Thyroid gland (tissue), 4 donors: ENCODE measurements at regions not wholly inside any gene's neighbourhood (a gene's known extent, or its start where the extent isn't known, plus 50 kb on each side); places are given as distances from the start of the nearest gene placed in this dataset.

Source experiments
- POLR2A ChIP-seq, 2 donors: fragments of 450-650 bp; IDR thresholded peaks; one replicate each; pipeline ENCODE4 v1.6.1; 2017; ENCODE audit warnings: antibody characterized with exemption in 2 of 2, mild to moderate bottlenecking in 2 of 2, moderate library complexity in 1 of 2
- TF ChIP-seq, protein P1 (sequence below), 6 experiments: fragments of 200-600 bp in 3 of 6; fragments of 450-650 bp in 3 of 6; sonication (generic) in 3 of 6; IDR thresholded peaks; one replicate each; pipeline ENCODE4 v1.5.1; 2016 to 2019; ENCODE audit warnings: antibody characterized with exemption in 6 of 6, mild to moderate bottlenecking in 2 of 6, inconsistent platforms in 1 of 6, moderate library complexity in 1 of 6

- TF ChIP-seq, protein P1, sequence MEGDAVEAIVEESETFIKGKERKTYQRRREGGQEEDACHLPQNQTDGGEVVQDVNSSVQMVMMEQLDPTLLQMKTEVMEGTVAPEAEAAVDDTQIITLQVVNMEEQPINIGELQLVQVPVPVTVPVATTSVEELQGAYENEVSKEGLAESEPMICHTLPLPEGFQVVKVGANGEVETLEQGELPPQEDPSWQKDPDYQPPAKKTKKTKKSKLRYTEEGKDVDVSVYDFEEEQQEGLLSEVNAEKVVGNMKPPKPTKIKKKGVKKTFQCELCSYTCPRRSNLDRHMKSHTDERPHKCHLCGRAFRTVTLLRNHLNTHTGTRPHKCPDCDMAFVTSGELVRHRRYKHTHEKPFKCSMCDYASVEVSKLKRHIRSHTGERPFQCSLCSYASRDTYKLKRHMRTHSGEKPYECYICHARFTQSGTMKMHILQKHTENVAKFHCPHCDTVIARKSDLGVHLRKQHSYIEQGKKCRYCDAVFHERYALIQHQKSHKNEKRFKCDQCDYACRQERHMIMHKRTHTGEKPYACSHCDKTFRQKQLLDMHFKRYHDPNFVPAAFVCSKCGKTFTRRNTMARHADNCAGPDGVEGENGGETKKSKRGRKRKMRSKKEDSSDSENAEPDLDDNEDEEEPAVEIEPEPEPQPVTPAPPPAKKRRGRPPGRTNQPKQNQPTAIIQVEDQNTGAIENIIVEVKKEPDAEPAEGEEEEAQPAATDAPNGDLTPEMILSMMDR (IDR thresholded peaks at IDR 0.05), result no peak
- no peak for TF ChIP-seq POLR2A (IDR thresholded peaks at IDR 0.05)
Observed at GRCh38 chr4:128424527-128425497, 137.2 kb upstream of the PGRMC2 start.
